Posterior cingulate gyrus (tissue), 11 donors: ENCODE measurements at regions not wholly inside any gene's neighbourhood (a gene's known extent, or its start where the extent isn't known, plus 50 kb on each side); places are given as distances from the start of the nearest gene placed in this dataset.
A peak's percentile ranks its signal among the peaks of the same experiment; 100 is the strongest.

ENCODE experiments used
- DNase-seq, 10 donors: peaks; one replicate each; pipeline versions ENCODE4 v3.0.0 to v3.0.0-alpha.2; 2020 to 2021; ENCODE audit warnings: mixed read lengths in 3 of 10
- intact Hi-C: fragments of 100-400 bp; cut with DNase I; formaldehyde crosslinking; loops from one replicate; pipeline ENCODE4 v1.15.1; 2023

GRCh38 chr2:240303896-240304745 is 131.3 kb upstream of the GPC1 start:
- intact Hi-C loops: no loop called here
- DNase-seq: peak in 4 of 10 donors; percentile 10 to 65 (median 51)

DNA sequence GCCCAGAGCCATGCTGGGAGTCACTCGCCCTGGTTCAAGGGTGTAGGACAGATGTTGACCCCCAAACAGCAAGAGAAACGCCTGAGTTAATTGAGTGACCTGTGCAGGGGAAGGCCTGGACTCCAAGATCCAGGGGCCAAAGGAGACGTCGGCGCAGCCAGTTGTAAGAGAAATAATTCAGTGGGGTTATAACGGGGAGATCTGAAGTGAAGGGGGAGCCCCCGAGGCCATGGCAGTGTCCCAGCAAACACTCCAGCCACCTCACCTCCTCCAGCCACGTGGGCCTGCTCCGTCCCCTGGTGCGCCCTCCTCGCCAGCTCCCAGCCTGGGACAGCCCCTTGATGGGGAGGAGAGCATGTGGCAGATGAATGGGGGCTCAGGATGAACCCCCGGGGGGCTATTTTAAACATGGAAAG is 130.7 kb upstream of the GPC1 start:
- intact Hi-C loops: no loop called here

DNA sequence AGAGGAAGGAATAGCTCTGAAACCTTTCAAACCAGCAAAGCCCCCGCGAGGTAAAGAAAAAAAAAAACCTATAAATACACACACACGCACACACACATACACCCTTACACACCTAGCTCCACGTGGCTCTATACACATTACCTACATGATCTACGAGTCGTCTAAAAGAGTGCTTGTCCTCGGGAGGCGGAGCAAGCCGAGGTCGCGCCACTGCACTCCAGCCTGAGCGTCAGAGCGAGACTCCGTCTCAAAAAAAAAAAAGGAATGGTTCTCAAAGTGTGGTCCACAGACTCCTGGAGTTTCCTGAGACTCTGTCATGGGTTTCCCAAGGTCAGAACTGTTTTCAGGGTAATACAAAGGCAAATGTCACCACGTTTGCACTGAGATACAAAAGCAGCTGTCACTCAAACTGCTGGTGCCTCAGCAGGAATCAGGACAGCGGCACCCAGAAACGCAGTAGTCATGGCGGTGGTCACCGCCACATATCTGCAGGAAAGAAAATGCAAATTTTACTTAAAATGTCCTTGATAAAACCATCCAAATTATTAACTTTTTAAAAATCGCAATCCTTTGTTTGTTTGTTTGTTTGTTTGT is 130.0 kb upstream of the GPC1 start:
- intact Hi-C loops: no loop called here
- peak in 1 of 10 donors; percentile 12 for DNase-seq

More for the DNA sequence above, 130.7 kb upstream of the GPC1 start:
- DNase-seq: peak in 2 of 10 donors; percentile 4 to 60

DNA sequence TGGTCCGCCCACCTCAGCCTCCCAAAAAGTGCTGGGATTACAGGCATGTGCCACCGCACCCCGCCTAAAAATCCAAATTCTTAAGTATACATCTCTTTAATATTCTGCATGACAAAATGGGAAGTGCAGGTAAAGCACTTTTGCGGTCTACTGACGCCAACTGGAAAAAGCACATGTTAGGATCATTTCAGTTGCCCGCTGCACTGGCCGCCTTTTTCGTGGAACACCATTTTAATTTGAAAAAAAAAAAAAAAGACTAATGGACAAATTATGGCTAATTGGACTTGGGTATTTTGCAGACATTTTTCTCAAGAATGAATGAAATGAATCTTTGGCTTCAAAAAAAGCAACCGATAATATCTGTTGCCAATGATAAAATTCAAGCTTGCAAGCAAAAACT is 129.3 kb upstream of the GPC1 start:
- intact Hi-C loops: no loop called here

DNA sequence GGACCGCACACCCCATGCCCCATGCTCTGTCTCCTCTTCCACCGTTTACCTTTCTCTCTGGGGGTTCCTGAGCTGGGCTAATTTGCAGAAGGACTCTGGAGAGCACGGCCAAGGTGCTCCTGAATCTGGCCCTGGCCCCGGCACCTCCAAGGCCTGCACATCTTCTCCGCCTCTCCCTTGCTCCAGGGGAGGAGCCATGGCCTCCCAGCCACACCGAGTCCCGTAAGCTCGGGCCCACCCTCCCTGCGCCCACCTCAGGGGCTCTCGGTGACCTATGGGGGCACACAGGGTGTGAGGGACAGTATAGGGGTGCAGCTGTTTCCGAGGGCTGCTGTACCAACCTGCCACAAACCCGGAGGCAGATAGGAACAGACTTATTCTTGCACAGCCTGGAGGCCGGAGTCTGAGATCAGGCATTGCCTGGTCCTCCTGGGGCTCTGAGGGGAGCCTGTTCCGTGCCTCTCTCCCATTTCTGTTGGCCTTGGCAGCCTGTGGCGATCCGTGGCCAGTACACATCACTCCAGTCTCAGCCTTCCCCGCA is 127.3 kb upstream of the GPC1 start:
- intact Hi-C loops: no loop called here
- DNase-seq: peak in 4 of 10 donors; percentile 3 to 59 (median 47)

More for the DNA sequence above, 129.3 kb upstream of the GPC1 start:
- DNase-seq: peak in 3 of 10 donors; percentile 45 to 75 (median 50)

GRCh38 chr2:240309214-240309613 is 126.2 kb upstream of the GPC1 start:
- intact Hi-C loops: no loop called here

GRCh38 chr2:240310201-240310600 is 125.3 kb upstream of the GPC1 start:
- intact Hi-C loops: no loop called here
- DNase-seq: peak in 4 of 10 donors; percentile 6 to 59 (median 50)

More at GRCh38 chr2:240309214-240309613, 126.2 kb upstream of the GPC1 start:
- peak in 1 of 10 donors; percentile 3 for DNase-seq

DNA sequence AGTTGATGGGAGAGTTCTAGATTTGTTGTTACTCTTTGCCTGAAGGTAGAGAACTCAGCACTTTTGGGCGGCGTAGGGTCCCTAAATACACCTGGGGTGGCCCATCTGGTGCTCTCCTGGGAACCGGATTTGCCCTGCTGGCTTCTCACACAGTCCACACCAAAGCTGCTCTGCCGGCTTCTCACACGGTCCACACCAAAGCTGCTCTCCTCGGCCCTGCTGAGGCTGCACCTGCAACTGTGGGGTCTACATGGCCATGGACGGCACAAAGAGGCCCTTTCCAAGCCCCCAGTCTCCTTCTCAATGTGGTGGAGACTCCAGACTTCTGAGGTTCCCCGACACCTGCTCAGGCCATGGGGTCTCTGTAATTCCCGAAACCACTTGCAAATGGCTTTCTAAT is 124.8 kb upstream of the GPC1 start:
- intact Hi-C loops: no loop called here
- DNase-seq: peak in 3 of 10 donors; percentile 13 to 62 (median 55)

DNA sequence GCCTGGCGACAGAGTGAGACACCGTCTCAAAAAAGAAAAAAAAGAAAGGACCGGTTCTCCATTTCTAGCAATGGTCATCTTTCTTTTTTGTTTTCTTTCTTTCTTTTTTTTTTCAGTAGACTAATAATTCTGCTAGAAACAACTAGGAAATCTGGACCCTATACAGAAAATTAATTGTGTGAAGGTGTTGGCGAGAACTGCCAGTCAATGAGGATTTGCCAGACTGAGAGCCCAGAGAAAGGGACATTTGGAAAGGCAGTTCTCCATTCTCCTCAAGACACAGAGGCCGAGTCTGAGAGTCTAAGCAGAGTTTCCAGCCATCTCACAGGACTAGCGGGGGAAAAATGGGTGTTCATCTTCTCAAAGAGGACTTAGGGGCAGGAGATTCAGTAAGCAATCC is 123.6 kb upstream of the GPC1 start:
- DNase-seq: no peak
- intact Hi-C loops: no loop called here

DNA sequence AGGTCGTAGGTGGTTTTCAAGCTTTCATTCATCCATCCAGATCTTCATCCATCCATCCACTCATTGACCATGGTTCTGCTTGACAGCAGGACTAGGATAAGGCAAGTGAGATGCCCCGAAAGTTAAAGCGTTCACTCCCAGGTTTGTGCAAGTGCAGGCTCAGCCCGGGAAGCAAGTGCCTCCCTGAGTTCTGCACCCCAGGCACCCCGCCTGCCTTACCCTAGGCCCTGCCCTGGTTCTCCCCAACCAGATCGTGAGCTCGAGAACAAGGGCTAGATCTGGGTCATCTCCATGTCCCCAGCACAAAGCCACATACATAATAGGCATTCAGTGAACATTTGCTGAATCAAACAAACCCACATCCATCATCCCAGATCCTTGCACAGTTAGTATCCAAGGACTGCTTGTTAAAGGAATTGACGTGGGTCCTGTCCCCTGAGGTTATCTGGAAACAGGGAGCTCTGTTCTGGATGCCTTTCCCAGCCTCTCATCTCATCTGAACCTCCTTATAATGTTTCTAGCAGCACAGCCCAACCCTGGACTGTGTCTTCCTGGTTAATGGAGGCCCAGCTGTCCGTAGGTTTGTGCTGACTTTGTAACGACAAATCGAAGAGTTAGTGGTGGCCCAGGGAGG is 116.1 kb upstream of the GPC1 start:
- peak in 1 of 10 donors; percentile 51 for DNase-seq
- intact Hi-C loops: no loop called here

DNA sequence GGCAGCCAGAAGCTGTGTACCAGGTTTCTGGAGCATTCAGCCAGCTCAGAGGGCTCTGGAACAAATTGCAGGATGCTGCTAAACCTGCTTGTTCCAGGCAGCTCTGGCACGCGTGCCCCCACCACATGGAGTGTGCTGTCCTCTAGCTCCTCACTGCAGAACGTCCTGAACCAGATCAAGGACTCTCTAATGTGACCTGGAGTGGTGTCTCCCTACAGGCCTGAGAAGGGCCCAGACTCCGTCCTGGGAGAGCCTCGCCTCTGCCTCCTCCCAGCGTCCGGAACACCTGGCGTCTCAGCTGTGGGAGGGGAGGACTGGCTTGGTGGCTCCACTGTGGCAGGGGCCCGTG is 115.6 kb upstream of the GPC1 start:
- DNase-seq: peak in 2 of 10 donors; percentile 55 to 85
- intact Hi-C loops: no loop called here

DNA sequence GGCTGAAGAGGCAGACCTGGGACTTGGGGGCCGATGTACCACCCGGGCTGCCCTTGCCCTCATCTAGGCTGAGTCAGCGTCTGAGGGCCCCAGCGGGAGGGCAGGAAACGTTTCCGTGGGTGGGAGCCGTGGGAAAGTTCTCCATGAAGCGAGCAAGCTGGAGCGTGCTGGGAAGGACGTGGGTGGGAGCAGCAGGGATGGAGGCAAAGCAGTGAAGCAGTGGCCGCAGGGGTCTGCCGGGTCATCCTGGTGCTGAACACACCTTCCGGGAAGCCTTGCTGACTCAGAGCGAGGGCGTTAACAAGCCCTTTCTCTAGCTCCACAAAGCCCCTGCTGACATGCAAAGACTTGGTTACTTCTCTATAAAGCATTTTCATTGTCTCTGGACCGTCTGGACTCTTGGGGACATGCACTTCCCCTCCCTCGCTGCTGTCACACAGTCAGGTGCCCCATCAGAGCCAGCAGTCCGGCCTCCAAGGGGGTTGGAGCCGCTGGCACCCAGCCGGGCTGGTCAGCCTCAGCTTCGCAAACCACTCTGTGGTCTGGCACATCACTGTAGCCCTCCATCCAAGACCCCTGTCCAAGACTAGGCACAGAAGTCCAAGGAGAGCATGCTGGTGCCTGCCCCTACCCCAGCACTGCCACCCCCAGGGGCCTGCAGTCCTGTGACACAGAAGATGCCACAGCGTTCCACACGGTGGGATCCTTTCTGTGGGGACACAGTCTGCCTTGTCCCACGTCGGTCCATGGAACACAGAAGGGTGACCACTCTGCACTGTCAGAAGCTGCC is 115.1 kb upstream of the GPC1 start:
- peak in 2 of 10 donors; percentile 83 to 85 for DNase-seq
- intact Hi-C loops: no loop called here

DNA sequence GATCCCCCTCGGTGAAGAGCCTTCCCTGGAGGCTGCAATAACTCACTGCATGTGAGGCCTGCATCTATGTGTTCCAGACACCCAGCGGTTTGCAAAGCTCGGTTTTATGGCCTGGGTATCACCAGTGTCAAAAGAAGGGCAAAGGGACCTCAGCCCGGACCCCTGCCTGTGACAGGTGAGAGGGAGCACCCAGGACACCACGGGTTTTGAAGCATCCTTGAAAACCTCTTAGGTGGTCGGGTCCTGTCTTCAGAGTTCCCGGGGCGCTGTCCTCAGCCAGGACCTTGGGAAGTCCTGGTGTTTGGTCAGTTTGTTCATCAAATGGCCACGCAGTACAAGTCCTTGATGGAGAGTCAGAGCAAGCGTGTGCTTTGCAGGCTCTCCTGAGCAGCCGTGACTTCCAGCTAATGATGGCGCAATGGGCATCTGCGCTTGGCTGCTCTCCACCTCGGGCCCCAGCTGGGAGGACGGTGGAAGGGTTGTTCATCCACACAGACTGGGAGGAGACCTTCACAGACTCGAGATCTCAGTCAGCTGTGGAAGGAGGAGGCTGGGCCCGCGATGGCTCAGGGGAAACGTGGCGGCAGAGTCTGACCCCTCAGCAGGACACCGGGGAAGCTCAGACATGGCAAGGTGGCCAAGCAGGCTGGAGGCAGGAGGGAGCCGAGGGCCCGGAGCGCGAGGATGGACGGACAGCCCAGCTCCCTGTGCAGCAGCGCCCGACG is 113.1 kb upstream of the GPC1 start:
- intact Hi-C loops: no loop called here
- peak in 1 of 10 donors; percentile 77 for DNase-seq

DNA sequence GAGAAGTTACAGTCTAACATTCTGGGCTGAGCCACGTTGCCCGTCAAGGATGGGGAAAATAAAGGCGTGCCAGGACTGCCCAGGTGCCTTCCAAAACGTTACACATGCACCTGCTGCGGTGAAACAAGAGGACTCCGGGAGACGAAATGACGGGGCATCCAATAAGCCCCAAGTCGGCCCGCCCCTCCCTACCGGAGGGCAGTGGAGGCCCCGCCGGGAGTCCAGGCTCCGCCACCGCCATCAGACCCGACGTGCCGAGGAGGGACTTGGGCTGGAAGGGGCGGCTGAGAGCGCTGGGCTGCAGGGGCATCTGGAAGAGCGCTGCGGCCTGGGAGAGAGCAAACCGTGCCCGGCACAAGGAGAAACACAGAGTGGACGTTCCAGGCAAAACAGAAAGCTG is 112.5 kb upstream of the GPC1 start:
- peak in 1 of 10 donors; percentile 74 for DNase-seq
- intact Hi-C loops: no loop called here

- DNase-seq: peak in 1 of 10 donors; percentile 83
- intact Hi-C loops: no loop called here
Measured at GRCh38 chr2:240323601-240324291, 111.7 kb upstream of the GPC1 start.

GRCh38 chr2:240324312-240325015 is 111.0 kb upstream of the GPC1 start:
- peak in 2 of 10 donors; percentile 67 to 77 for DNase-seq
- intact Hi-C loops: no loop called here

GRCh38 chr2:240325016-240326007 is 110.2 kb upstream of the GPC1 start:
- intact Hi-C loops: no loop called here
- DNase-seq: peak in 8 of 10 donors; percentile 51 to 92 (median 70)
